Naive thymus-derived CD8-positive, alpha-beta T cell (primary cell): ENCODE measurements at regions not wholly inside any gene's neighbourhood (a gene's known extent, or its start where the extent isn't known, plus 50 kb on each side); places are given as distances from the start of the nearest gene placed in this dataset.

Experiments
- ATAC-seq, 2 donors: fragments of 150-1000 bp; cut with Tn5 transposase in 1 of 2; sonication (Bioruptor Pico), chemical (Tn5 transposase) in 1 of 2; 1 replicate in 1 of 2; 2 replicates in 1 of 2; pipeline ENCODE4 v1.10.0; 2021; ENCODE audit warnings: mild to moderate bottlenecking in 2 of 2, moderate library complexity in 2 of 2
- POLR2A ChIA-PET: fragments of 350-600 bp; sonication (Branson Sonifier 250); formaldehyde crosslinking; loops from one replicate; lab custom pipeline; 2021; ENCODE audit warnings: antibody characterized with exemption; lab: Charles Lee
- DNase-seq, 10 donors: peaks; one replicate each; pipeline versions ENCODE4 v3.0.0 to v3.0.0-alpha.2; 2020 to 2022
- H3K27ac Mint-ChIP-seq, 10 donors: one replicate each; pipeline ENCODE4 v1.8.0; 2020 to 2022; ENCODE audit warnings: mild to moderate bottlenecking in 10 of 10, mixed read lengths in 10 of 10, moderate library complexity in 4 of 10, inconsistent platforms in 1 of 10
- H3K27me3 Mint-ChIP-seq, 5 donors: one replicate each; pipeline ENCODE4 v1.8.0; 2021 to 2022; ENCODE audit warnings: mixed read lengths in 5 of 5
- H3K36me3 Mint-ChIP-seq, 3 donors: one replicate each; pipeline ENCODE4 v1.8.0; 2020 to 2022; ENCODE audit warnings: mixed read lengths in 3 of 3, mild to moderate bottlenecking in 2 of 3, inconsistent platforms in 1 of 3
- H3K4me1 Mint-ChIP-seq, 4 donors: one replicate each; pipeline ENCODE4 v1.8.0; 2021 to 2022; ENCODE audit warnings: mixed read lengths in 4 of 4
- H3K4me3 Mint-ChIP-seq, 10 donors: one replicate each; pipeline ENCODE4 v1.8.0; 2020 to 2022; ENCODE audit warnings: mild to moderate bottlenecking in 10 of 10, mixed read lengths in 10 of 10, moderate library complexity in 6 of 10, inconsistent platforms in 1 of 10
- H3K9me3 Mint-ChIP-seq, 9 donors: one replicate each; pipeline ENCODE4 v1.8.0; 2020 to 2022; ENCODE audit warnings: mixed read lengths in 9 of 9, mild to moderate bottlenecking in 3 of 9, inconsistent platforms in 1 of 9, moderate library complexity in 1 of 9

GRCh38 chr3:99171800-99172199 is 270.3 kb upstream of the DCBLD2 start:
- no peak overlapping the region for H3K4me3 Mint-ChIP-seq

GRCh38 chr3:99170867-99171517 is 269.5 kb upstream of the DCBLD2 start:
- POLR2A ChIA-PET, result no interaction called here
- H3K27ac Mint-ChIP-seq, result no peak overlapping the region
- peak in 1 of 10 donors; percentile 40 for DNase-seq
- H3K27me3 Mint-ChIP-seq, result peaks cover 0 to 7% (median 7%) of the 10 kb centered on the region in 5 donors
- H3K4me3 Mint-ChIP-seq, result no peak overlapping the region
- H3K36me3 Mint-ChIP-seq, result no peaks in the 10 kb centered on the region
- H3K4me1 Mint-ChIP-seq, result no peaks in the 10 kb centered on the region
- no peak for ATAC-seq
- peaks cover 0 to 3% (median 0%) of the 10 kb centered on the region in 9 donors for H3K9me3 Mint-ChIP-seq

More at GRCh38 chr3:99171800-99172199, 270.3 kb upstream of the DCBLD2 start:
- ATAC-seq (no peak), DNase-seq (peak in 1 of 10 donors; percentile 44)
- no peaks in the 10 kb centered on the region for H3K36me3 Mint-ChIP-seq
- H3K27me3 Mint-ChIP-seq, result peaks cover 0 to 7% (median 7%) of the 10 kb centered on the region in 5 donors
- no peak overlapping the region for H3K27ac Mint-ChIP-seq
- H3K9me3 Mint-ChIP-seq, result peaks cover 0 to 3% (median 0%) of the 10 kb centered on the region in 9 donors
- no peaks in the 10 kb centered on the region for H3K4me1 Mint-ChIP-seq
- POLR2A ChIA-PET, result no interaction called here

GRCh38 chr3:99167071-99167470 is 265.6 kb upstream of the DCBLD2 start:
- H3K36me3 Mint-ChIP-seq, result no peaks in the 10 kb centered on the region
- no peak overlapping the region for H3K4me3 Mint-ChIP-seq
- H3K27ac Mint-ChIP-seq, result no peak overlapping the region
- H3K27me3 Mint-ChIP-seq, result peaks cover 0 to 7% (median 1%) of the 10 kb centered on the region in 5 donors
- no peaks in the 10 kb centered on the region for H3K4me1 Mint-ChIP-seq
- POLR2A ChIA-PET, result no interaction called here
- ATAC-seq (no peak), DNase-seq (no peak)
- peaks cover 0 to 3% (median 0%) of the 10 kb centered on the region in 9 donors for H3K9me3 Mint-ChIP-seq

- POLR2A ChIA-PET, result no interaction called here
- peaks cover 0 to 13% (median 0%) of the 10 kb centered on the region in 5 donors for H3K27me3 Mint-ChIP-seq
- no peak overlapping the region for H3K4me3 Mint-ChIP-seq
- no peak for DNase-seq
- H3K9me3 Mint-ChIP-seq, result peaks cover 0 to 12% (median 4%) of the 10 kb centered on the region in 9 donors
- peaks cover 0 to 6% (median 0%) of the 10 kb centered on the region in 3 donors for H3K36me3 Mint-ChIP-seq
- ATAC-seq, result no peak
- H3K27ac Mint-ChIP-seq, result no peak overlapping the region
- no peaks in the 10 kb centered on the region for H3K4me1 Mint-ChIP-seq
Observed at GRCh38 chr3:99163314-99163713, 261.8 kb upstream of the DCBLD2 start.

DNA sequence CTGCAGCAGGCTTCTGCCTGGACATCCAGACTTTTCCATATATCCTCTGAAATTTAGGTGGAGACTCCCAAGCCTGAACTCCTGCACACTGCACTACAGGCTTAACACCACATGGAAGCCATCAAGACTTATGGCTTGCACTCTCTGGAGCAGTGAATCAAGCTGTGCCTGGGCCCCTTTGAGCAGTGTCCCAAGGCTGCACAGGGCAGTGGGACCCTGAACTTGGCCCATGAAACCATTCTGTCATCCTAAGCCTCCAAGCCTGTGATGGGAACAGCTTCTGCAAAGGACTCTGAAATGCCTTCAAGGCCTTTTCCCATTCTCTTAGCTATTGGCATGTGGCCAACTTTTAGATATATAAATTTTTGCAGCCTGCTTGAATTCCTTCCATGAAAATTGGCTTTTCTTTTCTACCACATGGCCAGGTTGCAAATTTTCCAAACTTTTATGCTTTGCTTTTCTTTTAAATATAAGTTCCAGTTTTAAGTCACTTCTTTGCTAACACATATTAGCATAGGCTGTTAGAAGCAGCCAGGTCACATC is 257.8 kb upstream of the DCBLD2 start:
- DNase-seq (no peak), ATAC-seq (no peak)
- Mint-ChIP-seq H3K27me3 (peaks cover 0 to 17% (median 0%) of the 10 kb centered on the region in 5 donors), H3K4me3 (no peak overlapping the region), H3K9me3 (peaks cover 4 to 24% (median 13%) of the 10 kb centered on the region in 9 donors), H3K4me1 (no peaks in the 10 kb centered on the region), H3K36me3 (peaks cover 0 to 11% (median 0%) of the 10 kb centered on the region in 3 donors), H3K27ac (no peak overlapping the region)
- POLR2A ChIA-PET, result no interaction called here

DNA sequence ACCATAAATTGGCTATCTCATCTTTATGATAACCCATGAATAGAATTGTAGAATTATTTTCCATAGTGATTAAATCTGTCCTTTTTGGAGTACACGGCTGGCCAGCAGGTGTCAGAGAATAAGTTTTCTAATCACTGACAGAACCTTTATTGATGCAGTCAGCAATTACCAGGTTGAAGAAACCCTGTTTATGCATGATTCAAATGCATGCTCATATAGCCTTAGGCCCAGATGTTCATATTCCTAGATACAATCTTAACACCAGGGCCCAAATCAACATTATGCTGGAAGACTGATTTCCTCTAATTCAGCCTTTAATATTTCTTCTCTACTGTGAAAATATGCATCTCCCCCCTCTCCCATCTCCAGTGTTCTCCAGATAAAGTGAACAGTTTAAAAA is 243.5 kb upstream of the DCBLD2 start:
- Mint-ChIP-seq H3K36me3 (no peaks in the 10 kb centered on the region), H3K9me3 (peaks cover 0 to 8% (median 2%) of the 10 kb centered on the region in 9 donors), H3K4me3 (no peak overlapping the region), H3K27ac (no peak overlapping the region), H3K4me1 (no peaks in the 10 kb centered on the region), H3K27me3 (peaks cover 2 to 18% (median 4%) of the 10 kb centered on the region in 5 donors)
- no peak for ATAC-seq
- POLR2A ChIA-PET, result no interaction called here
- DNase-seq, result no peak

DNA sequence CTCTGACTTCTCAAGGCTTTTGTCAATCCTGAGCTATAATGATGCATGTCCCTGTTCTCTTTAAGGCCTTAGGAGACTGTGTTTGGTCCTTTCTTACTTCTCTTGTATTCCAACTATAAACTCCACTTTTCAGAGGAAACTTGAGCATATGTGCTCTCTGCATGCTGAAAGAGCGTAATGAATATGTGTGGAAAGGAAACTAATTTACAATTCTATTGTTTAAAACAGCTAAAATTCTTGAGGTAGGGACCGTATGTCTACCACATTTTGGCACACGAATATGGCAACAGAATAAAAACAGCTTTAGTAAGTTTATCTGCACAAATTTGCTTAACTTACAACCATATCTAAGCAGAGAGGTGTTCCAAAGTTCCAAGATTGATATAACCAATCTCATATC is 242.0 kb upstream of the DCBLD2 start:
- DNase-seq (no peak), ATAC-seq (no peak)
- POLR2A ChIA-PET, result no interaction called here
- no peak overlapping the region for H3K27ac Mint-ChIP-seq
- H3K9me3 Mint-ChIP-seq, result peaks cover 0 to 12% (median 5%) of the 10 kb centered on the region in 9 donors
- peaks cover 0 to 5% (median 0%) of the 10 kb centered on the region in 3 donors for H3K36me3 Mint-ChIP-seq
- no peaks in the 10 kb centered on the region for H3K4me1 Mint-ChIP-seq
- no peak overlapping the region for H3K4me3 Mint-ChIP-seq
- peaks cover 1 to 17% (median 2%) of the 10 kb centered on the region in 5 donors for H3K27me3 Mint-ChIP-seq

DNA sequence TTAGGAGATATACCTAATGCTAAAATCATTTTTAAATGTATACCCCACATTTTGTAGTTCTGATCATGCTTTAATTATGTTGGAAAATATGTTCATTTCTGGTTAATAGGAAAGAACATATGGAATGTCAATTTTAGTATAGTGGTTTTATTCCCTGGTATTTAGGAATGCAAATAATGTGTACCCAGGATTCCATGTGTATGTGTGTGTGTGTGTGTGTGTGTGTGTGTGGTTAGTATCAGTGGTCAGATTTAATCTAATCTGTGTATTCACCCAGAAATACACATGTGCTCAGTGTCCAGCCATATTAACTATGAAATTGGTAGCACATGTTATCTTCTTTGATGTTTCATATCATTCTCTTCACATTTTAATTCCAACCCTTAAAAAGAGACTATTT is 233.5 kb upstream of the DCBLD2 start:
- ATAC-seq (no peak), DNase-seq (no peak)
- no peak overlapping the region for H3K27ac Mint-ChIP-seq
- peaks cover 0 to 19% (median 2%) of the 10 kb centered on the region in 9 donors for H3K9me3 Mint-ChIP-seq
- H3K4me1 Mint-ChIP-seq, result no peaks in the 10 kb centered on the region
- POLR2A ChIA-PET, result no interaction called here
- no peak overlapping the region for H3K4me3 Mint-ChIP-seq
- H3K36me3 Mint-ChIP-seq, result peaks cover 0 to 5% (median 0%) of the 10 kb centered on the region in 3 donors
- H3K27me3 Mint-ChIP-seq, result peaks cover 0 to 3% (median 0%) of the 10 kb centered on the region in 5 donors

DNA sequence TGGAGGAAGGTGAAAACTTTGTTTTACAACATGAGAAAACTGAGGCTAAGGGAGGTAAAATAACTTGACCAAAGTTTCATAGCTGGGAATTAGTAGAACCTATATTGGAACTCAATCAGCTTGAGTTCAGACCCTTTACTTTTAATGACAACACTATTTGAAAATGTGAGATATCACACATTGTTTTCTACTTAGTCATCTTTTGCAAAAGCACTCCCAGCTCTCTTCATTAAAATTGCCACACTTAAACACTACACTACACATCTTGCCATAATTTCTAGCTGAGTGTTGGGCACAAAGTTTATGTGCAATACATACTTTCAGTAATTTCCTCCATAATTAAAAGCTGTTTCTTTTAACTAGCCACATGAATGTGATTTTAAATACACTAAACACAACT is 230.4 kb upstream of the DCBLD2 start:
- ATAC-seq (no peak), DNase-seq (no peak)
- Mint-ChIP-seq H3K27me3 (no peaks in the 10 kb centered on the region), H3K36me3 (no peaks in the 10 kb centered on the region), H3K27ac (no peak overlapping the region), H3K9me3 (peaks cover 0 to 5% (median 0%) of the 10 kb centered on the region in 9 donors), H3K4me1 (no peaks in the 10 kb centered on the region), H3K4me3 (no peak overlapping the region)
- POLR2A ChIA-PET, result no interaction called here

DNA sequence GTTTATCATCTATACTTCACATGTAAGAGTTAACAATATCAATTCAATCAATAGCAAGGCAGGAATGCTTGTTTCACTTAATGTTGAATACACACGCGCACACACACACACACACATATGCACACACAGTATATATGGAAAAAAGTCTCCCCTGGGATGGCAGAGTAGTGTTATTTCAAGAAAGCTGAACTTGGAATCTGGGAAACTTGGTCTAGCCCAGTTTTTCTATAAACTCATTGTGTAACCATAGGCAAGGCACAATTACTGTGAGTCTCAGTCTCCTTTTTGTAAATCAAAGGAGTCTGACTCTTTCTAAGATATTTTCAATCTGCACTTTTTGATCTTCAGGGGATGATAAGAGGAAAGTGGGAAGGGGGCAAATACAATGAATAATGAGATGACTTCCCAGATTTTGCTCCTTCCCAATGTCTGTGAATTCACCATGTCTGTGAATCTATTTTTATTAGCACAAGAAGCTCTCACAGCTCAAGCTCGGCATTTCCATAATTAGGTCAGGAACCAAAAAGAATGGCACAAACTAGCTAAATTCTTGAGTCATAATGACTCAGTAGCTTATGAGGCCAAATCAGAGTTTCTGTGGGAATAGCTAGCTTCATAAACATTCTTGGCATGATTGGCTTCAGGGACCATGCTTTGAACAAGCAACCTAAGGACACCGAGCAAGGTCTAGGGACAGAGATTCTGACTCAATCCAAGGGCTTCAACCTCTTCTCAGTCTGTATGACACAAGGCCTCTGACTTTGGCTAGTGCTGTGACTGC is 227.4 kb upstream of the DCBLD2 start:
- Mint-ChIP-seq H3K27ac (no peak overlapping the region), H3K9me3 (peaks cover 0 to 4% (median 0%) of the 10 kb centered on the region in 9 donors), H3K36me3 (no peaks in the 10 kb centered on the region), H3K4me3 (no peak overlapping the region), H3K27me3 (peaks cover 0 to under 1% (median 0%) of the 10 kb centered on the region in 5 donors), H3K4me1 (no peaks in the 10 kb centered on the region)
- DNase-seq, result no peak
- POLR2A ChIA-PET, result no interaction called here
- no peak for ATAC-seq

DNA sequence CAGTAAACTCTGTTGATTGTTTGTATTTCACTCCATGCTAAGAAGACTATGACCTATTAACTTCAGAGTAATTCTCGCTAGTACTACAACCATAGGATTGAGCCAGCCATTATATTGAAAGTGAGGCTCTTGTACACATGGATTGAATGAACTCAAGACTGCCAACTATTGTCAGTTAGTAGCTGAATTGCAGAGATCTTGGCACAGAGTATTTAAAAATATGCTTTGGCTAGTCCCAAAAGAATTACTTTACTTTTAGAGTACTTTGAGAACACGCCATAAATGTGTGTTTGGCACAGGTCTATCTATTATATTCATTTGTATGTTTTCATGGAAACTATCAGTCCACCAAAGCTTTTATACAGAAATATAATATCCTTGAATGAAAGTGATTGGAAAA is 226.7 kb upstream of the DCBLD2 start:
- Mint-ChIP-seq H3K4me1 (no peaks in the 10 kb centered on the region), H3K27ac (no peak overlapping the region), H3K36me3 (no peaks in the 10 kb centered on the region), H3K27me3 (peaks cover 0 to 4% (median 0%) of the 10 kb centered on the region in 5 donors), H3K4me3 (no peak overlapping the region), H3K9me3 (peaks cover 0 to 4% (median 0%) of the 10 kb centered on the region in 9 donors)
- POLR2A ChIA-PET, result no interaction called here
- no peak for ATAC-seq
- no peak for DNase-seq

- no peak for DNase-seq
- Mint-ChIP-seq H3K9me3 (peaks cover 0 to 4% (median 0%) of the 10 kb centered on the region in 9 donors), H3K4me3 (no peak overlapping the region), H3K27ac (no peak overlapping the region), H3K36me3 (no peaks in the 10 kb centered on the region), H3K27me3 (peaks cover 0 to 4% (median 0%) of the 10 kb centered on the region in 5 donors), H3K4me1 (no peaks in the 10 kb centered on the region)
- POLR2A ChIA-PET, result no interaction called here
- ATAC-seq, result no peak
Observed at GRCh38 chr3:99126316-99126715, 224.8 kb upstream of the DCBLD2 start.

- Mint-ChIP-seq H3K4me1 (no peaks in the 10 kb centered on the region), H3K4me3 (no peak overlapping the region)
- POLR2A ChIA-PET, result no interaction called here
Observed at GRCh38 chr3:99119385-99119784, 217.9 kb upstream of the DCBLD2 start.

More at GRCh38 chr3:99119385-99119784, 217.9 kb upstream of the DCBLD2 start:
- H3K9me3 Mint-ChIP-seq, result peaks cover 0 to 19% (median 0%) of the 10 kb centered on the region in 9 donors
- no peak overlapping the region for H3K27ac Mint-ChIP-seq
- DNase-seq, result no peak
- no peaks in the 10 kb centered on the region for H3K36me3 Mint-ChIP-seq
- ATAC-seq, result no peak
- peaks cover 0 to 15% (median 0%) of the 10 kb centered on the region in 5 donors for H3K27me3 Mint-ChIP-seq
